ENCODE measurements at regions not wholly inside any gene's neighbourhood (a gene's known extent, or its start where the extent isn't known, plus 50 kb on each side); places are given as distances from the start of the nearest gene placed in this dataset.

DNA sequence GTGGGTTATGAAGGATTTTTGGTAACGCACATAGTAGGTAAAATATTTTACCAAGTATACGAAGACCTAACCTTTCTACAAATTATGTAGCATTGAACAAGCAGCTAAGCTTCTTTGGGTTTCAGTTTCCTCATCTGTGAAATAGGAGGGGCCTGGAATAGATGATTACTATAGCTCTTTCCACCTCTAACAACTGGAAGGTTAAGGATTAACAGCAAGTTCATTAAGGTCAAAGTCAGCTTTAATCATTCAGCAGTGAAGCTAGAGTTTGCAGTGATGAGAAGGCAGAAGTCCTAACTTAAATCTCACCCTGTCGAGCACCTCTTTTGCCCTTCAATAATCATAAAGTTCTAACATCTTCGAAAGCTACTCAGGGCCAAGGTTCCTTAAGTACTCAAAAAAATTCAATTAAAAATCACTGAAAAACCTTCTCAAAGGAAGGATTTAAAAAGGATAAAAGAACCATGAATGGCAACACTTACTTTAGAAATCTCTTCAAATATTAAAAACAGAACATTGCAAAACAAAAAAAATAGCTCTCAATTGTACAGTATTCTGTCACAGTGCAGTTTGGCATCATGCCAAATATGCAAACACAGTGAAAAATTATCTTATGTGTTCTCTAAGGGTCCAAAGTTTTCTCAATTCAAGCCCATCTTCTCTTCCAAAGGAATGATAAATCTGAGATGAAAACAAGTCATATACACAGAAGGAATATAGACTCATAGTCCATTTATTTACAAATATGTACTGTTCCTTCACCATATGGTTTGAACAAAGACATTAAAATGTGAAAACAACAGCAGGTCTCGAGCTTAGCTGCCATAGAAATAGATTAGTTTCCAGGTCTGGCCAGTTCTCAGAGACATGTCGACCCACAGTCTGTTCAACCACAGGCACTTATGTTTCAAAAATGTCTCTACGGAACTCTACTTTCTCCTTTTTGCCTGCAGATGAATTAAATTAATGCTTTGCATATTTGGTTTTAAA, 152.0 kb upstream of the SLC13A1 start:
- TF ChIP-seq, protein P1, sequence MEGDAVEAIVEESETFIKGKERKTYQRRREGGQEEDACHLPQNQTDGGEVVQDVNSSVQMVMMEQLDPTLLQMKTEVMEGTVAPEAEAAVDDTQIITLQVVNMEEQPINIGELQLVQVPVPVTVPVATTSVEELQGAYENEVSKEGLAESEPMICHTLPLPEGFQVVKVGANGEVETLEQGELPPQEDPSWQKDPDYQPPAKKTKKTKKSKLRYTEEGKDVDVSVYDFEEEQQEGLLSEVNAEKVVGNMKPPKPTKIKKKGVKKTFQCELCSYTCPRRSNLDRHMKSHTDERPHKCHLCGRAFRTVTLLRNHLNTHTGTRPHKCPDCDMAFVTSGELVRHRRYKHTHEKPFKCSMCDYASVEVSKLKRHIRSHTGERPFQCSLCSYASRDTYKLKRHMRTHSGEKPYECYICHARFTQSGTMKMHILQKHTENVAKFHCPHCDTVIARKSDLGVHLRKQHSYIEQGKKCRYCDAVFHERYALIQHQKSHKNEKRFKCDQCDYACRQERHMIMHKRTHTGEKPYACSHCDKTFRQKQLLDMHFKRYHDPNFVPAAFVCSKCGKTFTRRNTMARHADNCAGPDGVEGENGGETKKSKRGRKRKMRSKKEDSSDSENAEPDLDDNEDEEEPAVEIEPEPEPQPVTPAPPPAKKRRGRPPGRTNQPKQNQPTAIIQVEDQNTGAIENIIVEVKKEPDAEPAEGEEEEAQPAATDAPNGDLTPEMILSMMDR (IDR thresholded peaks at IDR 0.05; ENCODE audit: low read depth, low read length) = no peak
- TF ChIP-seq POLR2A (IDR thresholded peaks at IDR 0.05; ENCODE audit: extremely low read depth, insufficient read length) (no peak), MAX (IDR thresholded peaks at IDR 0.05; ENCODE audit: low read depth, low read length) (no peak)

Data from NB4 (cell line).